ENCODE measurements at regions not wholly inside any gene's neighbourhood (a gene's known extent, or its start where the extent isn't known, plus 50 kb on each side); places are given as distances from the start of the nearest gene placed in this dataset.
"Not testable (repeated sequence)": the region's sequence is repeated elsewhere in the genome, so short reads cannot be mapped to it uniquely, and the experiment has no call there.

DNA sequence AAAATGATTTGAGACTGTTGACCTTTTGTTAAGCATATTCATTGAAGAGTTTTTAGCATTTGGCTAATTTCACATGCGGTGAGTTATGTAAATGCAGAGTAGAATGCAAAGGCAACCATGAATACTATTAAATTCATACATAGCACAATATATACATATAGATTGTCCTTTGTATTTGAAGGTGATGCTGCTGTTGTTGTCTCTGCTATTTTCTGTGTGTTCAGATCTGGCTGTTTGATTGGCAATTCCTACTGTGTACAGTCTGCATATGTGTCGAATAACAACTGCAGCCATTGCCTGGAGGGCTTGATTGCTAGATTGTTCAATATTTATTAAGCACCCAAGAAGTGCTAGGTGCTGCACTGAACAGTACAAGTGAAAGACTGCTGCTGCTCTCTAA is 187.4 kb downstream of the FOXG1 start:
- DNase-seq (ENCODE audit: low read depth): no peak
- TF ChIP-seq, protein P1, sequence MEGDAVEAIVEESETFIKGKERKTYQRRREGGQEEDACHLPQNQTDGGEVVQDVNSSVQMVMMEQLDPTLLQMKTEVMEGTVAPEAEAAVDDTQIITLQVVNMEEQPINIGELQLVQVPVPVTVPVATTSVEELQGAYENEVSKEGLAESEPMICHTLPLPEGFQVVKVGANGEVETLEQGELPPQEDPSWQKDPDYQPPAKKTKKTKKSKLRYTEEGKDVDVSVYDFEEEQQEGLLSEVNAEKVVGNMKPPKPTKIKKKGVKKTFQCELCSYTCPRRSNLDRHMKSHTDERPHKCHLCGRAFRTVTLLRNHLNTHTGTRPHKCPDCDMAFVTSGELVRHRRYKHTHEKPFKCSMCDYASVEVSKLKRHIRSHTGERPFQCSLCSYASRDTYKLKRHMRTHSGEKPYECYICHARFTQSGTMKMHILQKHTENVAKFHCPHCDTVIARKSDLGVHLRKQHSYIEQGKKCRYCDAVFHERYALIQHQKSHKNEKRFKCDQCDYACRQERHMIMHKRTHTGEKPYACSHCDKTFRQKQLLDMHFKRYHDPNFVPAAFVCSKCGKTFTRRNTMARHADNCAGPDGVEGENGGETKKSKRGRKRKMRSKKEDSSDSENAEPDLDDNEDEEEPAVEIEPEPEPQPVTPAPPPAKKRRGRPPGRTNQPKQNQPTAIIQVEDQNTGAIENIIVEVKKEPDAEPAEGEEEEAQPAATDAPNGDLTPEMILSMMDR (IDR thresholded peaks at IDR 0.05; ENCODE audit: insufficient read depth, low read depth, low read length, missing control alignments): no peak
- H3K4me3 ChIP-seq (ENCODE audit: low read length): no peak overlapping the region

DNA sequence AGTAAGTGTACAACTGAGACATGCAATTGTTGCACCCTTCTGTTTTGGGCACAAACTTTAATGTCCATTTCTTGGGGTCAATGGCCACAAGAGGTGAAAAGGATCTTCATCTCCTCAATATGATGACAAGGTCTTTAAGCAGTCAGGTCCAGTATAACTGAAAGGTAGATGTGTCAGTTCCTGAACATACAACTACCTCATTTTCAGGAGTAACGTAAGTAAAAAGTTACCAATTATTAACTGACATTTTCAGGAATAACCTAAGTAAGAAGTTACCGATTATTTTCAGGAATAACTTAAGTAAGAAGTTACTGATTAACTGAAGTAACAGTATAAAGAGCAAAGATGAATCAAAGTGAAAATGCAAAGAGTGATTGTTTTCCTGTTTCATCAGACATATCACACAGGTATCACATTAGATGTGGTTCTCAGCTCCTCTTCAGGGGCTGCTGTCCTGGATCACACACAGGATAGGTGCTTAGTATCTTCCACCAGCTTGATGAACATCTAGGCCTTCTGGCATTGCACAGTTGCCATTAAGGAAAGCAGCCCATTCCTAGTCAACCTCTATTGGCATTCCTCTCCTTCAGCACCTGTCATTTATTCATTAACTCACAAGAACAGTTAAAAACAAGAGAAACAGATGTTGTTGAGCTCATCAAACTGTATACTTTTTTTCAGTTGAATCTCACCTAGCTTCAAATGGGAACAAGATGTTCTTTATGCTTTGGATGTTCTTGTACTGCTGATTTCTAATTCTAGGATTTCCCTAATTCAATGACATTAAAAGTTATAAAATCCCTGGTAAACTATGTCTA is 200.0 kb downstream of the FOXG1 start:
- no peak for DNase-seq (ENCODE audit: low read depth)
- H3K4me3 ChIP-seq (ENCODE audit: low read length): no peak overlapping the region
- TF ChIP-seq, protein P1 (IDR thresholded peaks at IDR 0.05; ENCODE audit: insufficient read depth, low read depth, low read length, missing control alignments): no peak

DNA sequence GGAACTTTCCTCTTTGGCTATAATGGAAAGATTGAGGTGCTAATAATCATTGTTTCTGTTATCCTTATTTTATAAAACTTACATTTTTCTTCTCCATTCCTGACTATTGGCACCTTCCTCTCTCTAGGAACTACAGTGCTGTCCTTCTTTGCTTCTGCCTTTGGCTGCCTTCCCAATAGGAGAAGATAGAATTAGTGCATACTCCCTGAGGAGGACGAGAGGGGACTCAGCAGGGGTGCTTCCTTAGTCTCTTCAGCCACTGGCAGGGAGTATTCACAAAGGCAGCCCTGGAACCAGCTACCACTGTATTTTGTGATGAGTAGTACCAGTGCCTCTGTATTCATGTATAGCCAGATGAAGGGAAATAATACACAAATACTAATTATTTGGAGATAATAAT is 208.5 kb downstream of the FOXG1 start:
- TF ChIP-seq, protein P1 (IDR thresholded peaks at IDR 0.05; ENCODE audit: insufficient read depth, low read depth, low read length, missing control alignments): no peak
- DNase-seq (ENCODE audit: low read depth): no peak
- no peak overlapping the region for H3K4me3 ChIP-seq (ENCODE audit: low read length)

DNA sequence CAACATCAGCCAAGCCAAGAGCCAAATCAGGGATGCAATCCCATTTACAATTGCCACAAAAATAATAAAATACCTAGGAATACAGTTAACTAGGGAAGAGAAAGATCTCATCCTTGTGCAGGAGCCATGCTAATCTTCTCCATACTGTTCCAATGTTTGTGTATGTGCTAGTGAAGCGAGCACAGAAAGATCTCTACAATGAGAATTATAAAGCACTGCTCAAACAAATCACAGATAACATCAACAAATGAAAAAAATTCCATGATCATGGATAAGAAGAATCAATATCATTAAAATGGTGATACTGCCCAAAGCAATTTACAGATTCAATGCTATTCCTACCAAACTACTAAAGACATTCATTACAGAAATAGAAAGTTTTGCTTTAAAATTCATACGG is 215.6 kb downstream of the FOXG1 start:
- H3K4me3 ChIP-seq (ENCODE audit: low read length): no peak overlapping the region
- TF ChIP-seq, protein P1 (IDR thresholded peaks at IDR 0.05; ENCODE audit: insufficient read depth, low read depth, low read length, missing control alignments): no peak
- DNase-seq (ENCODE audit: low read depth): no peak

DNA sequence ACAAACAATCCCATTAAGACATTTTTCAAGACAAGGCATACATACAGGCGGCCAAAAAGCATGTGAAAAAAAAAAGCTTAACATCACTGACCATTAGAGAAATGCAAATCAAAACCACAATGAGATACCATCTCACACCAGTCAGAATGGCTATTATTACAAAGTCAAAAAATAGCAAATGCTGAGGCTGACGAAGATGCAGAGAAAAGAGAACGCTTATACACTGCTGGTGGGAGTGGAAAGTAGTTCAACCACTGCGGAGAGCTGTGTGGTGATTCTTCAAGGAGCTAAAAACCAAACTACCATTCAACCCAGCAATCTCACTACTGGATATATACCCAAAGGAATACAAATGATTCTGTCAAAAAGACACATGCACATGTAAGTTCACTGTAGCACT is 216.7 kb downstream of the FOXG1 start:
- H3K4me3 ChIP-seq (ENCODE audit: low read length): no peak overlapping the region
- DNase-seq (ENCODE audit: low read depth): no peak
- TF ChIP-seq, protein P1 (IDR thresholded peaks at IDR 0.05; ENCODE audit: insufficient read depth, low read depth, low read length, missing control alignments): no peak

DNA sequence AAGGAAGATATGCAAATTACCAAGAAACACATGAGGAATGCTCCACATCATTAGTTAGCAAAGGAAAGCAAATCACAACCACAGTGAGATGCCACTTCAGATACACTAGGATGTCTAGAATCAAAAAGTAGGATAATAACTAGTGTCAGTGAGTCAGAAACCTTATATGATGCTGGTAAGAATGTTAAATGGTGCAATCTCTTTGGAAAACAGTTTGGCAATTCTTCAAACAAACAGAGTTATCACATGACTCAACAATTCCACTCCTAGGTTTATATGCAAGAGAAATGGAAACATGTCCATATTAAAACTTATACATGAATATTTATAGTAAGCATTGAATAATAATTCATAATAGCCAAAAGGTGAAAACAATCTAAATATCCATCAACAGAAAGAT is 220.9 kb downstream of the FOXG1 start:
- no peak overlapping the region for H3K4me3 ChIP-seq (ENCODE audit: low read length)
- TF ChIP-seq, protein P1 (IDR thresholded peaks at IDR 0.05; ENCODE audit: insufficient read depth, low read depth, low read length, missing control alignments): no peak
- DNase-seq (ENCODE audit: low read depth): peak; percentile 12

DNA sequence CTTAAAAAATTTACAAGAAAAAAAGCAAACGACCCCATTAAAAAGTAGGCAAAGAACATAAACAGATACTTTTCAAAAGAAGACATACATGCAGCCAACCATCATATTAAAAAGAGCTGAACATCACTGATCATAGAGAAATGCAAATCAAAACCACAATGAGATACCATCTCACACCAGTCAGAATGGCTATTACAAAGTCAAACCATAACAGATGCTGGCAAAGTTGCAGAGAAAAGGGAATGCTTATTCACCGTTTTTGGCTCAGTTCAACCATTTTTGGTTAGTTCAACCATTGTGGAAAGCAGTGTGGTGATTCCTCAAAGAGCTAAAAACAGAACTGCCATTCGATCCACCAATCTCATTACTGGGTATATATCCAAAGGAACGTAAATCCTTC is 230.6 kb downstream of the FOXG1 start:
- DNase-seq (ENCODE audit: low read depth); H3K4me3 ChIP-seq (ENCODE audit: low read length): not testable (repeated sequence)
